GM19463 (cell line): ENCODE measurements at regions not wholly inside any gene's neighbourhood (a gene's known extent, or its start where the extent isn't known, plus 50 kb on each side); places are given as distances from the start of the nearest gene placed in this dataset.
A peak's percentile ranks its signal among the peaks of the same experiment; 100 is the strongest.

ENCODE experiments used
- ATAC-seq: cut with Tn5 transposase; IDR thresholded peaks from one replicate; pipeline ENCODE4 v1.9.1; 2021; ENCODE audit warnings: mild to moderate bottlenecking, moderate library complexity; ENCODE audit not compliant: unreplicated experiment

- ATAC-seq: no peak
Observed at GRCh38 chr12:41778934-41779333, 365.7 kb downstream of the GXYLT1 start.

- ATAC-seq: no peak
Observed at GRCh38 chr12:41777064-41777790, 367.4 kb downstream of the GXYLT1 start.

- ATAC-seq: no peak
Observed at GRCh38 chr12:41772478-41772877, 372.2 kb downstream of the GXYLT1 start.

- ATAC-seq: peak; percentile 85
Observed at GRCh38 chr12:41769810-41770209, 374.9 kb downstream of the GXYLT1 start.

- ATAC-seq: no peak
Observed at GRCh38 chr12:41768456-41768855, 376.2 kb downstream of the GXYLT1 start.

GRCh38 chr12:41762691-41763090 is 382.0 kb downstream of the GXYLT1 start:
- no peak for ATAC-seq

GRCh38 chr12:41745593-41745992 is 399.1 kb downstream of the GXYLT1 start:
- no peak for ATAC-seq

- ATAC-seq: no peak
Observed at GRCh38 chr12:41743835-41744234, 400.8 kb downstream of the GXYLT1 start.

- no peak for ATAC-seq
Observed at GRCh38 chr12:41739066-41739465, 405.6 kb downstream of the GXYLT1 start.

- ATAC-seq: no peak
Observed at GRCh38 chr12:41737423-41737822, 407.3 kb downstream of the GXYLT1 start.

- no peak for ATAC-seq
Observed at GRCh38 chr12:41736436-41736835, 408.2 kb downstream of the GXYLT1 start.

GRCh38 chr12:41731691-41732090 is 413.0 kb downstream of the GXYLT1 start:
- ATAC-seq: no peak

- no peak for ATAC-seq
Observed at GRCh38 chr12:41731061-41731460, 413.6 kb downstream of the GXYLT1 start.

GRCh38 chr12:41724216-41724615 is 420.5 kb downstream of the GXYLT1 start:
- no peak for ATAC-seq

- ATAC-seq: no peak
Observed at GRCh38 chr12:41719214-41719613, 425.5 kb downstream of the GXYLT1 start.

- ATAC-seq: no peak
Observed at GRCh38 chr12:41715256-41715655, 429.4 kb downstream of the GXYLT1 start.

- ATAC-seq: no peak
Observed at GRCh38 chr12:41709463-41710285, 435.0 kb downstream of the GXYLT1 start.

- ATAC-seq: no peak
Observed at GRCh38 chr12:41709012-41709411, 435.7 kb downstream of the GXYLT1 start.

- no peak for ATAC-seq
Observed at GRCh38 chr12:41706376-41706775, 438.3 kb downstream of the GXYLT1 start.

GRCh38 chr12:41701943-41702601 is 442.6 kb downstream of the GXYLT1 start:
- ATAC-seq: no peak

- ATAC-seq: no peak
Observed at GRCh38 chr12:41700940-41701339, 443.7 kb downstream of the GXYLT1 start.

- no peak for ATAC-seq
Observed at GRCh38 chr12:41699658-41700057, 445.0 kb downstream of the GXYLT1 start.
